Stimulated activated CD8-positive, alpha-beta memory T cell treated with anti-CD3 and anti-CD28 coated beads, Interleukin-12 subunit alpha, Interleukin-12 subunit beta, amount 100 ng/mL, for 4 hours (primary cell): ENCODE measurements at regions not wholly inside any gene's neighbourhood (a gene's known extent, or its start where the extent isn't known, plus 50 kb on each side); places are given as distances from the start of the nearest gene placed in this dataset.

Experiments used
- DNase-seq: peaks from one replicate; pipeline ENCODE4 v3.0.0-alpha.2; 2020; ENCODE audit warnings: low read depth

DNA sequence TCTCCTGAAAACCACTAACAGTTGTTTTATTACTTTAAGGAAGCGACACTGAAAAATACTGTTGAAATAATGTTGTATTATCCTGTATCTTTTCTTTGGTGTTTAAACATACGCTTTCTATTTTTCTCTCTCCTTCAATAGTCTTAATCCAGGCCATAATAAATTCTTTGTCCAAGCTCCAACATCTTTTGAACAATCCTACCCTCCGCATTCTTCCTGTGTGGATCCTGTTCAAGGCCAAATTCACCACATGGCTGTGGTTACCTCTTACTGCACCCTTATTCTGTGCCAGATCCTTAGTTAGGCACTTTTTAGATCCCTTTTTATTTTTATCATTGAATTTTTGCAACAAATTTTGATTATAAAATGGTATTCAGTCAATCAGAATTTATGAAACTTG is 1691.5 kb downstream of the MAT2B start:
- no peak for DNase-seq

DNA sequence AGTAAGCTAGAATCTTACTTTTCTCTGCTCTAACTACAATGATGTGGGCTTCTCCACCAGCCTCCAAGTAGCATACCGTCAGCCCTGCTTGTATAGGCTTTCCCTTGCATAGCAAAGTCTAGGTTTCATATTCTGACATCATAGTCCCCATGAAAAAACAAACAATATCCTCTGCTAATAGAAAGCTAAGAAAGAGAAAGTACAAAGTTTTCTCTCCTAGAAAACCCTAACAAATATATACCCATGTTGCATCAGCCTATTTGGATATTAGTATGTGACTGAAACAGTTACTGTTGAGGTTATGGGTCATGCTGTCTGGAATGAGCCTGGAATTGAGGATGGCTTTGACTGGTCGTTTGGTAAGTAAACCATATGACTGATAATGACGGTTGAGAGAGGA is 1696.0 kb downstream of the MAT2B start:
- no peak for DNase-seq

- no peak for DNase-seq
Observed at GRCh38 chr5:165201771-165202518, 1696.5 kb downstream of the MAT2B start.

GRCh38 chr5:165202519-165202910 is 1697.1 kb downstream of the MAT2B start:
- DNase-seq, result no peak

GRCh38 chr5:165209101-165209727 is 1703.8 kb downstream of the MAT2B start:
- no peak for DNase-seq

DNA sequence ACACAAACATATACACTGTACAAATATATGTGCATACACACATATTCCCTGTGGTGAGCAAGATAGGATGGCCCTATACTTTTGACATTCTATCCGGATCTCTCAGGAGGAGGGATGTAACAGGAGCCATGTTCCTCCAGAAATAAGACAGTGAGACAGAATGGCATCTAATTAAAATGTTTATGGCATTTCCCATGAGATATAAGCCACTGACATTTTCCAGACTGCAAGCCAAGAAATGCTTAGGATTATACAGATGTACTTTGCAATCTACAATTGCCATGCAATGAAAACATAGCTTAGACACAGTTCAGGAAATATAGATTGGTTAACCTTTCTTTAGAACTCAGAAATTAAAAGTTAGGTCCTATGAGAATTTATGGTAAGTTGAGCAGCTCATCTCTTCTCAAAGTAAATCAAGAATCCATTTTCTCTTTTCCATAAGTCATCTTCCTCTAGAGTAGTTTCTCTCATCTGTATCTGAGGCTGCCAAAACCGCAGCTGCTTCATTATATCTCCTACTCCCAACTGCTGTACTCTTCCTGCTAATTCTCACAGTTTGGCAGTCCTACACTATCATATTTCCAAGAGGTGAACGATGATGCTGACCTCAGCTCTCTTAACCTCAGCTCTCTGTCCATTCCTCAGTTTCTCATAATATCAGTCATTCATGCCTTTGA is 1719.1 kb downstream of the MAT2B start:
- DNase-seq, result no peak

DNA sequence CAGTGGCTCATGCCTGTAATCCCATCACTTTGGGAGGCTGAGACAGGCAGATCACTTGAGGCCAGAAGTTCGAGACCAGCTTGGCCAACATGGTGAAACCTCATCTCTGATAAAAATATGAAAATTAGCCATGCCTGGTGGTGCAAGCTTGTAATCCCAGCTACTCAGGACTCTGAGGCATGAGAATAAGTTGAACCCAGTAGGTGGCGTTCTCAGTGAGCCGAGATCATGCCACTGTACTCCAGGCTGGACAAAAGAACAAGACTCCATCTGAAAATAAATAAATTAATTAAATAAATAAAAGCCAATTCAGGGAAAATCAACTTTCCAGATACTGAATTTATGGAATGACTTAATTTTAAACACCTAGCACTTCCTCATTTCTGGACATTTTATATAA is 1722.1 kb downstream of the MAT2B start:
- DNase-seq, result no peak

DNA sequence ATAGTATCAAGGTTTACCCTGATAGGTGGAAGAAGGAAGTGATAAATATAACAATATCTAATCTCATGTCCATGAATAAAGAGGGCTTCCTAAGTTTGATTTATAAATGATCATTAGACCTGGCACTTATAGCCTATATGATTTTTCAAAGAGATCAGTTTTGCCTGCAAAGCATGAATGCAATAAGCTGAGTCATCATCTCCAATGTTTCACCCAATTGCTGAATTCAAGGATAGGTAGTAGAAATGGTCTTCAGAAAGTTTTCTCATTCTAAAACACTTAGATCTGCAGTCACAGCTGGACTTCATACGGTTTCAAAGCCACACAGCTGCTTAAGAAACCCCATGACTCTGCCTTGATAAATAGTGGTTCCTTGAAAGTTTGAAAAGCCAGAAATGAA is 1722.8 kb downstream of the MAT2B start:
- DNase-seq, result no peak

- DNase-seq, result no peak
Observed at GRCh38 chr5:165231821-165232508, 1726.5 kb downstream of the MAT2B start.

GRCh38 chr5:165232509-165233028 is 1727.2 kb downstream of the MAT2B start:
- DNase-seq, result no peak

- DNase-seq, result no peak
Observed at GRCh38 chr5:165241811-165242210, 1736.4 kb downstream of the MAT2B start.

DNA sequence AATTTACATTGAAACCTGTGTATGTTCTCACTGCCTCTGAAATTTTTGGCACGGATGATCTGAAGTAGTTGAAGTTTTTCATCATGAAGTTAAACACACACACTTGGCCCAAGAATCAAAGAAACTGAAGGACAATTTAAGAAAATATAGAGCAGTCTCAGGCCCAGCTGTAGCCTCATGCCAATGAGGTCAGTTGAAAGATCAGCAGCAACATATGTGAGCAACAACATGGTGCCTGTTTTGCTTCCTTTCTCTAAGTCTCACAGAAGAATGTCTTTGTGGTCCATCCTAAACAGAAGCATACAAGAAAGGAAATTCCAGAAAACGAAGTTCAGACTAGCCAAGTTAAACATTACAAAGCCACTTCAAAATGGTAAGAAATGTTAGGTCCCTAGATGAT is 1737.2 kb downstream of the MAT2B start:
- no peak for DNase-seq

DNA sequence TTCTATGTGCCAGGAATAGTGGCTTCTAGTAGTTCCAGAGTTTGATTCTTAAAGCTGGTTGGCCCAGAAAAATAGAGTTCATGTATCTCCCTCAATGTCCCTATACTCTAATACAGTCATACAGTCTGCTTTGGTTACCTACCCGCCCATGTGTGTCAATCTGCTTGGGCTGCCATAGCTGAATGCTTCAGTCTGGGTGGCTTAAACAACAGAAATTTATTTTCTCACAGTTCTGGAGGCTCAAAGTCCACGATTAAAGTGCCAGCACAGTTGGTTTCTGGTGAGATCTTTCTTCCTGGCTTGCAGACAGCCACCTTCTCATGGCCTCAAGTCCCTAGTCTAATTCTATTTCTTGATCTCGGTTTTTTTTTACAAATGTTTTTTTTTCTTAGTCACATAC is 1739.0 kb downstream of the MAT2B start:
- DNase-seq, result no peak

DNA sequence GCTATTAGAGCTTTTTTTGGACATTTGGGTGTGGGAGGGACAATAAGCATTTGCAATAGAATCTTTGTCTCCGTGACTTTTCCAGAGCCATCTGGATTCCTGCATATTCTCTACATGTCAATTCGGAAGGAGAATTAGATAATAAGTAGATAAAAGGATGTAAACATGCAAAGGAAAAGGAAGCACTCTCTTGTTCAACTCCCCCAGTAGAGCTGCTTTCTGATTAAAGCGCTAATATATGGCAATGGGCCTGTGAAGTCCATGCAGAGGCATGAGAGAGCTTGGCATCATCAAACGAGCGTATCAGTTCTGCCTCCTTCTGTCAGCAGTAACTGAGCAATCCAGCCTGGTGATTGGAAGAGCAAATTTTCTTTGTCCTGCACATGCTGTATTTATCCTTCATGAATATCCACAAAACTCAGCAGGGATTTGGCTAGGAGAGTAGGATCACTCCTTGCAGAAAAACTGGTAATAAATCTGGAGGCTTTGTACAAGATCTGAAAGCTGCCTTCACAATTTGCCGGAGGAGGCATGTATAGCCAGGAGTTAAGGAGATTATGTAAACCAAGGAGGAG is 1752.9 kb downstream of the MAT2B start:
- DNase-seq, result no peak

DNA sequence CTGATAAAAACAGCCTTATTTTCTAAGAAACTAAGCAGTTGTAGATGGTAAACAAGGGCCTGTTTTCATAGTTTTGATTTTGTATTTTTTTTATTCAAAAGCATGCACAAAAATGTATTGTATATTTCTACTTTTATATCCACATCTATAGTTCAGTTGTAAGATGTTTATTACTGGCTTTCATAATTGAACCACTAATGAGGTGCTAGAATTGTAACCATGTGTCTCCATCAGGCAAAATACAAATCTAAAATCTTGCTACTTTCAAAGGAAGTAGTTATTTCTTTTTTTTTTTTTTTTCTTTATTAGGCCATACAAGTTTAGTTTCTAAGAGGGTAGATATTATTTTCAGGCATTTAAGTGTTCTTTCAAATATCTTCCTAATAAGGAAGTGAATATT is 1755.0 kb downstream of the MAT2B start:
- DNase-seq, result no peak

DNA sequence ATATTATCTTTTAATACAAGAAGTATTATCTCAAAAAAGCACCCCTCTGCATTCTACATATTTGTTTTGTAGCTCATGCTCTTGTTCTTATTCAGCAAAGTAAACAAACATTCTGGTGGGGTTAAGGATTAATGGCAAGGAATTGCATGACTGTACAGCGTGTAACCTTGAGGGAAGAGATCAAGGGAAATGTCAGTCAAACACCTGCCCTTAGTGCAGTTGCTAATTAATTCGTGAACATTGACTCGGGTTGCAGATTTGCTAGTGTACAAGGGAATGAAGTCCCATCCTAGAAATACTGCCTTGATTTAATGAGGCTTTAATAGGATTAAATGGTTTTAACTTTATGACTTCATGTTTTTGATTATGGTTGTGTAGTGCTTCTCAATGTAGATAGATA is 1758.1 kb downstream of the MAT2B start:
- no peak for DNase-seq

DNA sequence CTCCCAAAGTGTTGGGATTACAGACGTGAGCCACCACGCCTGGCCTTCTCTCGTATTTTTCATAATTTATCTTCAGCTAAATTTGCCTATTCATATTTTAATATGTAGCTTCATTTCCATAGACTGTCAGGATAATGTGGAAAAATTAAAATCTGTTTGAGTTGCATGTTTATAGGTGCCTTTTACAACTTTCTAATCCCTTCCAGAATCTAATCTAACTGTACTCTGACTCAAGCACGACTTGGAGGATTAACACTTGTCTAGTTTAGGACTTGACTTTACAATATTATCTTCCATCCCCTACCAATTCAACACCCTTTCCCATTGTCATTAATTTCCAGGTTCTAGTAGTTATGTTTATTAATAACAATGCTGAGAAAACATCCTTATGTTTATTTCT is 1761.5 kb downstream of the MAT2B start:
- DNase-seq, result no peak

DNA sequence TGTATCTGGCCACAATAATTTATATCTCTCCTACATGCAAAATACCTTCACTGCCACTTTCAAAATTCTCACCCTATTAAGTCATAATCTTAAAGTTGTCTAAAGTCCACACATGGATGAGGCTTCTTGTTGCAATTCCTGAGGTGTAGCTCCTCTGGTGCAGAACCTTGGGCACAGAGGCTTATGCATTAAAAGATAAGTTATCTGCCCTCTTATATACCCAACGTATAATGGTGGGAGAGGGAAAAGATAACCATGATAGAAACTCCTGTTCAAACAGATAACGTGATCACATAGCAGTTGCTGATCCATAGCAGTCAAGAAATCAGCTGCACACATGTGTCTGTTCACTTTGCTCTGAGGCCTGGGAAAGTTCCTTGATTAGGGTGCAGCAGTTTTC is 1767.0 kb downstream of the MAT2B start:
- DNase-seq, result no peak

- no peak for DNase-seq
Observed at GRCh38 chr5:165277661-165278060, 1772.2 kb downstream of the MAT2B start.

DNA sequence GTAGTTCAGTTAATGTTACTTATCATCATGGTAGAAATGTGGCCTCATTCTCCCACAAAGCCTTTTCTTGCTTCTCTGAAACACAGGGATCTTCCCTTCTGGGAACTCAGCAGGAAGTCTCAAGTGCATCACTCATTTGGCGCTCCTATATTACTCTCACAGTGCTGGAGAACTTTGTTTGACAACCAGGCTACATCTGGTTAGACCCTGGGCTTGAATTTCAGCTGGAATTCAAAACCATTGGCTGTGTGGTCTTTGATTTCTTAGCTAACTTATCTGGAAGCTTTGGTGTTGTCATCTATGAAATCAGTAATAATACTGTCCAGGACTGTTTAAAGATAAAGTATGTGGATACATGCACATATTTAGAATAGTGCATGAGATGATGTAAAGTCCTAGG is 1777.1 kb downstream of the MAT2B start:
- DNase-seq, result no peak

- no peak for DNase-seq
Observed at GRCh38 chr5:165286692-165287091, 1781.3 kb downstream of the MAT2B start.

- DNase-seq, result no peak
Observed at GRCh38 chr5:165290535-165290934, 1785.1 kb downstream of the MAT2B start.
